Neural cell (in vitro differentiated cells): ENCODE measurements at regions not wholly inside any gene's neighbourhood (a gene's known extent, or its start where the extent isn't known, plus 50 kb on each side); places are given as distances from the start of the nearest gene placed in this dataset.

Source experiments
- CTCF ChIP-seq: fragments of 450-650 bp; IDR thresholded peaks from 2 replicates; pipeline ENCODE4 v1.5.1; 2014; ENCODE audit warnings: antibody characterized with exemption, mild to moderate bottlenecking, moderate library complexity; ENCODE audit not compliant: poor library complexity, severe bottlenecking
- EP300 ChIP-seq: fragments of 450-650 bp; conservative IDR thresholded peaks from 2 replicates; pipeline ENCODE4 v1.6.1; 2014; ENCODE audit warnings: antibody characterized with exemption, mild to moderate bottlenecking, moderate library complexity; ENCODE audit not compliant: poor library complexity, severe bottlenecking
- EZH2 ChIP-seq: fragments of 200-600, 300-800 bp; shearing (Covaris generic), sonication (generic); IDR thresholded peaks from 2 replicates; pipeline ENCODE4 v1.6.1; 2014; ENCODE audit warnings: antibody characterized with exemption, low read length, borderline replicate concordance, mild to moderate bottlenecking; ENCODE audit not compliant: insufficient read depth, poor library complexity, severe bottlenecking
- POLR2AphosphoS5 ChIP-seq: IDR thresholded peaks from 2 replicates; pipeline ENCODE4 v1.6.1; 2012
- RAD21 ChIP-seq: fragments of 450-650 bp; conservative IDR thresholded peaks from 2 replicates; pipeline ENCODE4 v1.6.1; 2014; ENCODE audit warnings: antibody characterized with exemption, mild to moderate bottlenecking, moderate library complexity
- SMC3 ChIP-seq: fragments of 450-650 bp; conservative IDR thresholded peaks from 2 replicates; pipeline ENCODE4 v1.6.1; 2014; ENCODE audit warnings: antibody characterized with exemption, mild to moderate bottlenecking, moderate library complexity; ENCODE audit not compliant: poor library complexity
- TAF1 ChIP-seq: IDR thresholded peaks from 2 replicates; pipeline ENCODE4 v1.6.1; 2012; ENCODE audit warnings: low read depth

- TF ChIP-seq CTCF (no peak), EP300 (no peak), EZH2 (no peak), POLR2AphosphoS5 (no peak), SMC3 (no peak), RAD21 (no peak), TAF1 (no peak)
Observed at GRCh38 chr10:111139567-111139966, 62.7 kb downstream of the ADRA2A start.
